Suprapubic skin (tissue), 3 donors: ENCODE measurements at regions not wholly inside any gene's neighbourhood (a gene's known extent, or its start where the extent isn't known, plus 50 kb on each side); places are given as distances from the start of the nearest gene placed in this dataset.

ENCODE experiments used
- CTCF ChIP-seq, 2 donors: fragments of 200-600 bp in 1 of 2; fragments of 450-650 bp in 1 of 2; sonication (generic) in 1 of 2; IDR thresholded peaks; one replicate each; pipeline ENCODE4 v1.5.1; 2016 to 2019; ENCODE audit warnings: antibody characterized with exemption in 2 of 2, mild to moderate bottlenecking in 1 of 2, moderate library complexity in 1 of 2
- EP300 ChIP-seq: sonication (generic); formaldehyde crosslinking; IDR thresholded peaks from one replicate; pipeline ENCODE4 v1.6.1; 2017; ENCODE audit warnings: antibody characterized with exemption
- POLR2A ChIP-seq, 2 donors: fragments of 450-650 bp; IDR thresholded peaks; one replicate each; pipeline ENCODE4 v1.6.1; 2017; ENCODE audit warnings: antibody characterized with exemption in 2 of 2, mild to moderate bottlenecking in 2 of 2, moderate library complexity in 2 of 2

- no peak for TF ChIP-seq CTCF (IDR thresholded peaks at IDR 0.05)
- no peak for TF ChIP-seq EP300
- no peak for TF ChIP-seq POLR2A (IDR thresholded peaks at IDR 0.05)
These were observed 258.2 kb upstream of the POM121L12 start for GRCh38 chr7:52777051-52777822.
